Omental fat pad (tissue), 3 donors: ENCODE measurements at regions not wholly inside any gene's neighbourhood (a gene's known extent, or its start where the extent isn't known, plus 50 kb on each side); places are given as distances from the start of the nearest gene placed in this dataset.

ENCODE experiments used
- ATAC-seq: fragments of 150-250 bp; one replicate; pipeline ENCODE4 v1.9.1; 2016; ENCODE audit warnings: mild to moderate bottlenecking, moderate library complexity; ENCODE audit not compliant: low FRiP score
- DNase-seq: peaks from one replicate; pipeline ENCODE4 v3.0.0-alpha.2; 2019; ENCODE audit warnings: low spot score
- CTCF ChIP-seq, 3 donors: fragments of 450-650 bp; IDR thresholded peaks; one replicate each; pipeline ENCODE4 v1.5.1; 2016 to 2017; ENCODE audit warnings: antibody characterized with exemption in 3 of 3, mild to moderate bottlenecking in 3 of 3, moderate library complexity in 2 of 3

GRCh38 chr17:71963351-71963750, 157.5 kb upstream of the SOX9 start:
- DNase-seq (no peak), ATAC-seq (no peak)
- TF ChIP-seq CTCF (IDR thresholded peaks at IDR 0.05) = no peak

- no peak for ATAC-seq
- TF ChIP-seq CTCF (IDR thresholded peaks at IDR 0.05) = no peak
- DNase-seq = no peak
Measured at GRCh38 chr17:71963791-71964190, 157.0 kb upstream of the SOX9 start.

GRCh38 chr17:71964559-71964958, 156.3 kb upstream of the SOX9 start:
- no peak for TF ChIP-seq CTCF (IDR thresholded peaks at IDR 0.05)
- ATAC-seq (no peak), DNase-seq (no peak)

GRCh38 chr17:71966055-71966454, 154.8 kb upstream of the SOX9 start:
- TF ChIP-seq CTCF (IDR thresholded peaks at IDR 0.05) = no peak
- ATAC-seq (no peak), DNase-seq (no peak)

GRCh38 chr17:71966459-71967313, 154.1 kb upstream of the SOX9 start:
- ATAC-seq = no peak
- no peak for DNase-seq
- TF ChIP-seq CTCF (IDR thresholded peaks at IDR 0.05) = no peak

- DNase-seq (no peak), ATAC-seq (no peak)
- no peak for TF ChIP-seq CTCF (IDR thresholded peaks at IDR 0.05)
Measured at GRCh38 chr17:71969500-71969899, 151.3 kb upstream of the SOX9 start.

GRCh38 chr17:71970312-71970711, 150.5 kb upstream of the SOX9 start:
- ATAC-seq (peak; percentile 40), DNase-seq (no peak)
- TF ChIP-seq CTCF (IDR thresholded peaks at IDR 0.05) = no peak
